Hindlimb muscle (tissue), 1 donor: ENCODE measurements at regions not wholly inside any gene's neighbourhood (a gene's known extent, or its start where the extent isn't known, plus 50 kb on each side); places are given as distances from the start of the nearest gene placed in this dataset.
A peak's percentile ranks its signal among the peaks of the same experiment; 100 is the strongest.
"Not testable (repeated sequence)": the region's sequence is repeated elsewhere in the genome, so short reads cannot be mapped to it uniquely, and the experiment has no call there.

Experiments used
- DNase-seq: peaks from one replicate; pipeline ENCODE4 v3.0.0-alpha.2; 2013

GRCh38 chr5:68673823-68674180, 420.0 kb upstream of the SLC30A5 start:
- DNase-seq, result no peak

- no peak for DNase-seq
These were observed 414.8 kb upstream of the SLC30A5 start for GRCh38 chr5:68679041-68679440.

DNA sequence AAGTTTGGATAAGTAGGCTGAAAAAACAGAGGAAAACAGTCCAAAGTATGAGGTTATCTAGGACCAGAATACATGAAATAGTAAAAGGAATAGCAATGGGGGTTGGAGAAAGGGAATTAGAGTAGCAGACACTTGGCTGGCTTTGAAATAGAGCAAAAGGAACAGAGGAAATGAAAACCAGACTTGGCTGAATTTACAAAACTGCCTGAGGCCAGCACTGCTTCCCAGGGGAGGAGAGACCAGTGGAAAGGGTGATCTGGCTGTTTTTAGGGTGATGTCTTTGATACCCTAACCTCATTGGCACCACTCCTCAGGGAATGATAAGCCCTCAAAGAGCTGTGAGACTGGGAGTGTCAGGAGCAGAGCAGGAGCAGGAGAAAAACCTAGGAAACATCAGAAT, 413.4 kb upstream of the SLC30A5 start:
- DNase-seq, result peak; percentile 18

- no peak for DNase-seq
These were observed 411.9 kb upstream of the SLC30A5 start for GRCh38 chr5:68681929-68682328.

- no peak for DNase-seq
These were observed 411.2 kb upstream of the SLC30A5 start for GRCh38 chr5:68682400-68683160.

DNA sequence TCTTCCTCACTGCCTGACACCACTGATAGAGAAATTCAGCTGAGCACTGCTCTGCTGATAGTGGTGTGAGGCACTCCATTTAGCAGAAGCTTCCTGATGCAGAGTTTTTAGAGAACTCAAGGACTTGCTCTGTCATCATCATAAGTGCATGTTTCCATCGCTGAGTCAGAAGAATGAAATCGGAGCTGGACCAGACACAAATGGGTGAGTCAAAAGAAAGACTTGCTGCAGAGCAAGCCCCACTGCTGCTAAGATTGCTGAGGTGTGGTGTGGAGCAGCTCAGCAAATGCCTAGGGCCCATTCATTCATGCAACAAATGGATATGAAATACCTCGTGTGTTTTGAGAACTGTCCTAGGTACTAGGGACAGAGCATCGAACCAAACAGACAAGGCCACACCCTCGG, 410.2 kb upstream of the SLC30A5 start:
- DNase-seq, result no peak

DNA sequence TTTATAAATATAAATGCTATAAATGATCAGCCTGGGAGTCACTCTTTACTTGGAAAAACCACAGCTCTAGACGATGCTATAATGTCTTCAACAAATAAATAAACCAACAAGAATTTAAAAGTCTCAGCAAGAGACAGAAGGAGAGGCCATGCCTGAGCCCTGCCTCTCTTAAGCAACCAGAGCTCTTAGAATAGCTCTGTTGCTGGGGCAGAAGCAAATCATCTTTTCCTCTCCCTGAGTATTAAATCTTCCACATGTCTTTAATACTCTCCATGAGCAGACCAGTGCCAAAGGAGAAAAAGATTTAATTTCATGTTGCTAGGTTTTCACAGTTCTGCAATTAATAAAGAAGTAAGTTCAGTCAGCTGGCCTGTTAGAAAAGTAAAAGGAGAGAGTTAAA, 408.0 kb upstream of the SLC30A5 start:
- DNase-seq, result no peak

DNA sequence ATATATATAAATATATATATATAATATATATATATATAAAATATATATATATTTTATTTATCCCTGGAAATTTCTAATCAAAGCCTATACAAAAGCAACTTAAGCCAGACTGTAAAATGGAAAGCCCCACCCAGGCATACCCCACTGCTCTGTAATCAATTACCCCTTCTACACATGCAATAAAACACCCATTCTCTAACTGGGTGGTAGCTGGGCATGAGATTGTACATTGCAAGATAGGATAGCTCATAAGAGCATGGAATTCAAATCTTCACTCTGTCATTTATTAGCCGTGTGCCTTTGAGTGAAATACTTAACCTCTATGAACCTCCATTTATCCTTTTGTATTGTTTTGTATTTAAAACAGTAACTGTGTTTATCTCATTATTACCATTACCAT, 405.3 kb upstream of the SLC30A5 start:
- no peak for DNase-seq

DNA sequence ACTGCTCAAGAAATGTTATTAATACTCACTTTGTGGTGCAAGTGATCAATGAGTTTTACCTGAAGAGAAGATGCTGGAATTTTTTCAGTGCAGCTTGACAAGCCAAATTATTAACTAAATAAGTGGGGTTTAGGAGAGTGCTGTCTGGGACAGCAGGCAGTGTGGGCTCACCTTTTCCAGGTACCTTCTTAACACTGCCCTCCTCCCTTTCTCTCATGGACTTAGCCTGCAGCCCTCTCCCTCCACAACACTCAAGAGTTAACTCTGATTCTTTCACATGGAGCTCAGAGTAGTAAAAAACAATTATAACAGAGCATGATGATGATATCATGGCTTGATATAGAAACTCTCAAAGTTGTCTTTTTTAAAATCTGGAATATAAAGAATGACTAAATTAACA, 404.8 kb upstream of the SLC30A5 start:
- no peak for DNase-seq

- DNase-seq, result not testable (repeated sequence)
These were observed 401.9 kb upstream of the SLC30A5 start for GRCh38 chr5:68691874-68692273.

GRCh38 chr5:68698025-68698940, 395.5 kb upstream of the SLC30A5 start:
- no peak for DNase-seq

DNA sequence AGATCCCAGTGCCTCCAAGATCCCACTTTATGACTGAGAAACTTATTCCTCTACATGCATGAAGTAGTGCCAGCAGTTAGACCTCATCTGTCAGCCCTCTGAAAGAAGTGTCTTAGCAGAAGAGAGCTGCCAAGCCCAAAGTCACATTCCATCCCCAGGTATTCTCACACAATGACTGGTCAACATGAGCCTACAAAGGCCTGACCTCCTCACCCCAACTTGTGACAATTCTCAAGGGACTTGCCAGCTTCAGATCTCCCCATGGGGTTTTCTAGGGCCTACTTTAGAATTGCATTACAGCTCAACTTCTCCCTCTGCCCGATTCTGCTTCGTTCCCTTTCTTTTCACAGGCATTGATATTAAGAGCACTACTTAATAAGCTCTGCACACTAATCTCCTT, 393.8 kb upstream of the SLC30A5 start:
- DNase-seq, result no peak

GRCh38 chr5:68707575-68707974, 386.2 kb upstream of the SLC30A5 start:
- DNase-seq, result no peak

- DNase-seq, result no peak
These were observed 385.5 kb upstream of the SLC30A5 start for GRCh38 chr5:68708156-68708841.

DNA sequence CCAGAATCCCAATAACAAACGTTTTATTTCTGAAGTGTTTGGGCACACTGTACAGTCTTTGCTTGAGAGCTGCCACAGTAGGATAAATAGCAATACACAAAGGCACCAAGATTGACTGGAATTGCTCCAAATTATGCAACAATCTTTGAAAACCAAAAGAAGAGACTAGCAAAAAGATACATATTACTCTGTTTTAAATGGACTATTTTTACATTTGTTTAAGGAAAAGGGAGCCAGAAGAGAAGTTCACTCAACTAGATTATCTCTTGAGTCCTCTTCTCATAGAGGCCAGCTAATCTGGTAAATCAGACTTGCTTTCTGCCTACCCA, 385.0 kb upstream of the SLC30A5 start:
- no peak for DNase-seq

DNA sequence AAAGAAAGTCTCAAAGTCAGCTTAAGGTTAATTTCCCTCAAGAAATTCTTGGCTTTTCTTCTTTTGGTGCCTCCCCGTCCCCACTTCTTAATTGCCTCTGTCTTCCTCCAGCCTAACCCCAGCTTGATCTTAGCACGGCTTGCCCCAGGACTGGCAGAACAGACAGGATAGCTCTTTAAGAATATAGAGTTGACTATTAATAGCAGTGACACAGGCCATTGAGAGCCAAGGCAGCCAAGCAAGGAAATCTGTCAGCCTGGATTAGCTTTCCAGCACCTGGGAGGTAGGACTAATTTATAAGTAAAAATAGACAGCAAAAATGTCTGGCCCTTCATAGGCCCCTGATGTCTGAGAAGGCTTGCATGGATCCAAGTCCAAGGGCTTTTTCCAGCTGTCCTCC, 384.6 kb upstream of the SLC30A5 start:
- no peak for DNase-seq

GRCh38 chr5:68710514-68710913, 383.3 kb upstream of the SLC30A5 start:
- no peak for DNase-seq

- no peak for DNase-seq
These were observed 382.3 kb upstream of the SLC30A5 start for GRCh38 chr5:68711293-68712200.

- DNase-seq, result no peak
These were observed 379.0 kb upstream of the SLC30A5 start for GRCh38 chr5:68714810-68715209.

- DNase-seq, result no peak
These were observed 372.8 kb upstream of the SLC30A5 start for GRCh38 chr5:68720884-68721610.

DNA sequence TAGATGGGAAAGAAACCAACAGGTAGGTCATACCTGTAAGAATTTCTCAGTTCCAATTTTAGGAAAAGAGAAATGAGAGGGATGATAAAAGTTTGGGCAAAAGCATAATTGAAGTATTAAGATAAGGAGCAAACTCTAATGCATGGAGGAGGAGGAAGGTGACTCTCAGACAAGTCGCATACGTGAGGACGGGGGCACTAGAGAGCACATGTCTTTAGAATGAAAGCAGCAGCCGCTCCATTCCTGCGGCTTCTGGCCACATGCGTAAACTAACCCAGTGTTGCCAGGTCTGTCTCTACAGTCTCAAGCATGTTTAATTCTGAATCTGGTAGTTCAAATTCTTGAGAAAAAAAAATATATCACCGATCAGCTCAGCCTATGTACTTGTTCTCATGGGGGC, 371.5 kb upstream of the SLC30A5 start:
- DNase-seq, result no peak
